VCaP (cell line): ENCODE measurements at regions not wholly inside any gene's neighbourhood (a gene's known extent, or its start where the extent isn't known, plus 50 kb on each side); places are given as distances from the start of the nearest gene placed in this dataset.

Experiments used
- H3K27ac ChIP-seq: fragments of 450-650 bp; 2 replicates; pipeline ENCODE4 v1.5.1; 2017
- CTCF ChIP-seq: fragments of 450-650 bp; conservative IDR thresholded peaks from 2 replicates; pipeline ENCODE4 v1.5.1; 2017; ENCODE audit warnings: mild to moderate bottlenecking, moderate library complexity

GRCh38 chr10:10247585-10247984 is 770.1 kb upstream of the CELF2 start:
- TF ChIP-seq CTCF, result no peak

GRCh38 chr10:10256860-10257259 is 760.8 kb upstream of the CELF2 start:
- TF ChIP-seq CTCF, result no peak
- H3K27ac ChIP-seq, result no peak overlapping the region

More at GRCh38 chr10:10247585-10247984, 770.1 kb upstream of the CELF2 start:
- H3K27ac ChIP-seq, result no peak overlapping the region

GRCh38 chr10:10259013-10259412 is 758.7 kb upstream of the CELF2 start:
- TF ChIP-seq CTCF, result no peak

GRCh38 chr10:10270126-10271050 is 747.3 kb upstream of the CELF2 start:
- TF ChIP-seq CTCF, result no peak
- no peak overlapping the region for H3K27ac ChIP-seq

More at GRCh38 chr10:10259013-10259412, 758.7 kb upstream of the CELF2 start:
- no peak overlapping the region for H3K27ac ChIP-seq

- no peak overlapping the region for H3K27ac ChIP-seq
- TF ChIP-seq CTCF, result no peak
These were observed 746.0 kb upstream of the CELF2 start for GRCh38 chr10:10271639-10272192.

- H3K27ac ChIP-seq, result no peak overlapping the region
- TF ChIP-seq CTCF, result no peak
These were observed 744.0 kb upstream of the CELF2 start for GRCh38 chr10:10273661-10274060.

- TF ChIP-seq CTCF, result no peak
- H3K27ac ChIP-seq, result no peak overlapping the region
These were observed 737.8 kb upstream of the CELF2 start for GRCh38 chr10:10279906-10280305.
